ENCODE measurements at regions not wholly inside any gene's neighbourhood (a gene's known extent, or its start where the extent isn't known, plus 50 kb on each side); places are given as distances from the start of the nearest gene placed in this dataset.
A peak's percentile ranks its signal among the peaks of the same experiment; 100 is the strongest.
"Not testable (repeated sequence)": the region's sequence is repeated elsewhere in the genome, so short reads cannot be mapped to it uniquely, and the experiment has no call there.

DNA sequence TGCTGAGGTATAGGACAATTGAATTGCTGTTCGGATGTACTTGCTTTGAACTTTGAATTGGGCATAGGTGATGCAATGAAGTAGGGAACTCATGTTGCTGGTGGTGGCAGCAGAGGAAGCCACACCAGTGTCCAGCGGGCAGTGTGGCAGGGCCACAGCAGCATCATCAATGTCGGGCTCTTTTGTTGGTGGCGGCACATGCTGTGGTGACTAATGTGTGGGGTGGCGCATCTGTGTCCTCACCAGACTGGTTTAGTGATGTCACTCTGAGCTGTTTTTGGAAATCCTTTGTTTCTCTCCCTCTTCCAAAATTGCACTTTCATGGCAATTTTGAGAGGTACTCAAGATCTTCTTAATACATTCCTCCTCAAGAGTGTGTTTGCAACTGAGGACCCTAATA, 187.6 kb downstream of the ETNK1 start:
- no peak for DNase-seq

GRCh38 chr12:22821985-22822384, 197.0 kb downstream of the ETNK1 start:
- DNase-seq = no peak

GRCh38 chr12:22826026-22826425, 201.1 kb downstream of the ETNK1 start:
- DNase-seq = no peak

DNA sequence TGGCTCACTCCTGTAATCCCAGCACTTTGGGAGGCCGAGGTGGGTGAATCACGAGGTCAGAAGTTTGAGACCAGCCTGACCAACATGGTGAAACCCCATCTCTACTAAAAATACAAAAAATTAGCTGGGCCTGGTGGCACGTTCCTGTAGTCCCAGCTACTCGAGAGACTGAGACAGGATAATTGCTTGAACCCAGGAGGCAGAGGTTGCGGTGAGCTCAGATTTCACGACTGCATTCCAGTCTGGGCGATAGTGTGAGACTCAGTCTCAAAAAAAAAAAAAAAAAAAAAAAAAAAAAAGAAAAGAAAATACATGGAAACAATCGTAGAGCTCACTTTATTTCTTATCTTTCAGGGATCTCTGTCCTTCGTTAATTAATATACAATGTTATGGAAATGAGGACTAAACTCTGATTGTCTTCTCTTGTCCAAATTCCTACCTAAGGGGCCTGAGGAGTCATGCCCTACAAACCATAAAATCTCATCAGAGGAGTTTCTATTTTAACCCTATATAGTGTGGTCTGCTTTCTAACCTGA, 201.5 kb downstream of the ETNK1 start:
- DNase-seq = not testable (repeated sequence)

DNA sequence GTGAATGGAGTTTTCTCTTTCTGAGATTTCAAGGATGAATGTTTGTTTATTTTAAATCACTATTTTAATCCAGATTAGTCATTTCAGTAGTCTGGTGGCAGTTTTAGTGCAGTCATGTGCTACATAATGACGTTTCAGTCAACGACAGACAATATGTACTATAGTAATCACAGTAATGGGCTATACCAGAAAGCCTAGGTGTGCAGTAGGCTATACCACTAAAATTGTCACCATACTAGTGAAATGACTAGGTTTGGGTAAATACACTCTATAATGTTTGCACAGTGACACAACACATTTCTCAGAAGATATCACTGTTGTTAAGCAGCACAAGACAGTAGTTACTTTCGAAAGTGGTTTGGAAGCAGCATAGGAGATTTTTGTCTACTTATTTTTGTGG, 203.1 kb downstream of the ETNK1 start:
- no peak for DNase-seq

DNA sequence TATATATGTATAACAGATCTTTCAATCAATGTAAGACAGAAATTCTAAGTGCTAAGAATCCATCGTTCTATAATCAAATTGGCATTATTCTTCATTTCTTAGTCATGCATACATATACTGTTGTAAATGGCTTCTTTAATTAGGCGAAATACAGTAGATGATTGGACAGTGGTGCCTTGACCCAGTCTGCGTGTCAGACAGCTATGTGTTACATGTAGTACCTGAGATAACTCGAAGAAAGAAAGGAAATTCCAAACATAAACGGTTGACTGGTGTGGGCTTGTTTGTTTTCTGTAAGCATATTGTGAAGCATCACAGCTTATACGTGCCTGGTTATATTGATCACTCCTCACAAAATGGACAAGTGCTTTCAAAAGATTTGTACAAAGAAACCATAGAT, 210.5 kb downstream of the ETNK1 start:
- no peak for DNase-seq

DNA sequence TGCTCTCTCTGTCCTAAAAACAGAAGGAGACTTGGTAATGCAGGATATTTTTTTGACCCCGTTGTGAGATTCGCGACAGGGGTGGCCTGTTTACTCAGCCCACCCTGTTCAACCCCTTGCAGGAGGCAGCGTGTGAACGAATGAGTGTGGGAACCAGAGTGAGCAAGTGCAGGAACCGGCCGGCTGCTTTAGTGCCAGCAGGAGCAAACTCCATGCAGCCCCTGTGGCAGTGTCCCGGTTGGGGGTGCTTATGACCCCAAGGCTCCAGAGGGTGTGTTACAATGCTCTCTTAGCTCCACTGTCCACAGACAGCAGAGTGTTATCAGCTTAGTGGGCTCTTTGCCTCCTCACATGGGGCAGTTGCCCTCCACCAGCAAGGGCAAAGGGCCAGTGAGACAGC, 225.2 kb downstream of the ETNK1 start:
- DNase-seq = no peak

DNA sequence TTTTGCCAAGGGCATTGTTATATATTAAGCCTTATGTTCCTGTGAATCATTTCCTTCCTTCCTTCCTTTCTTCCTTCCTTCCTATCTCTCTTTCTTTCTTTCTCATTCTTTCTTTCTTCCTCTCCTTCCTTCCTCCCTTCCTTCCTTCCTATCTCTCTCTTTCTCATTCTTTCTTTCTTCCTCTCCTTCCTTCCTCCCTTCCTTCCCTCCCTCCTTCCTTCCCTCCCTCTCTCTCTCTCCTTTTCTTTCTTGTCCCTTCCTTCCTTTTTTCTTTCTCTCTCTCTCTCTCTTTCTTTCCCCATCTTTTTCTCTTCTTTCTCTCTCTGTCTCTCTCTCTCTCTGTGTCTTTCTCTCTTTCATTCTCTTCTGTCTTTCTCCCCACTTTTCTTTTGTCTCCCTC, 226.6 kb downstream of the ETNK1 start:
- no peak for DNase-seq

- no peak for DNase-seq
Observed at GRCh38 chr12:22855456-22855855, 230.5 kb downstream of the ETNK1 start.

DNA sequence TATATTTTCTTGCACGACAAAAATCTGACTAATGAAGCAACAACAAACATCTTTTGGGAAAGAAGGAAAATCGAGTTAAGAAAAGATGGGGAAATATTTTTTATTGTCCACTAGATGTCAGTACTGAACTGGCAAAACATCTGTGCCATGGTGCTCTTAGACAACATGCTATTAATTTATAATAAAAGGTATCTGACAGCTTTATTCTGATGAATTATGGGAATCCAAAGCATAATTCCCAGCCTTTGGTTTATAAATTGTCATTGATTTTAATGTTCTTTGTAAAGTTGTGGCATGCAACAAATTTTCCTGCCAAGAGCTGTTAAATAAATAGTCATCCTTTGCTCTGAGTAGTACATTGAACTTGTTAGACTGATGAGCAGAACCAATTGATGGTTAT, 231.2 kb downstream of the ETNK1 start:
- DNase-seq = peak; percentile 22

DNA sequence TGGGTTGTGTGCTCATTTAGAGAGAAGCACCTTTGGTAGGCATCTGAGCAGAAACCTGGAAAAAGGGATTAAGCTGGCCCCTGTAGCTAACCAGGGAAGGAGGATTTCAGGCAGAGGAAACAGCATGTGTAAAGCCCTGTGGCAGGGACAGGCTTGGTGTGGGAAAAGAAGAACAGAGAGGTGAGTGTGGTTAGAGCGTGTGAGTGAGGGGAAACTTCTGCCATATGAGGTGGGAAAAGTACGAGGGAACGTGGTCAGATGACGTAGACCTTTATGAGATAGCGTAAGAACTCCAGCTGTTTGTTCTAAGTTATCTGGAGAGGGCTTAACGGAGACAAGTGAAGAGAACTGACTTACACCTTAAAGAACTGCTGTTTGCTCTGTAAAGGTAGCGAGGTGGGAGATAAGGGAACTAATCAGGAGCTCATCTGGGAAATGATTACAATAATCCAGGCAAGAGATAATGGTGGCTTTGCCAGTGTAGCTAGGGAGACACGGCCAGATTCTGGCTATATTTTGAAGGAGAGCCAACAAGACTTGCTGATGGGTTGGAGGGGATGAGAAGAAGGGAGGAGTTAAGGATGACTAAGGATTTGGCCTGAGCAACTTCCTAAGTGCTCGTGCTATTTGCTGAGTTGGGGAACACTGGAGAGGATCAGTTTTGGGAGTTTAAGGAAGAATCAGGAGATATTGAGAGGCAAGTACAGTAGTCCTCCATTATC, 234.0 kb downstream of the ETNK1 start:
- no peak for DNase-seq

- DNase-seq = no peak
Observed at GRCh38 chr12:22860926-22861325, 236.0 kb downstream of the ETNK1 start.

DNA sequence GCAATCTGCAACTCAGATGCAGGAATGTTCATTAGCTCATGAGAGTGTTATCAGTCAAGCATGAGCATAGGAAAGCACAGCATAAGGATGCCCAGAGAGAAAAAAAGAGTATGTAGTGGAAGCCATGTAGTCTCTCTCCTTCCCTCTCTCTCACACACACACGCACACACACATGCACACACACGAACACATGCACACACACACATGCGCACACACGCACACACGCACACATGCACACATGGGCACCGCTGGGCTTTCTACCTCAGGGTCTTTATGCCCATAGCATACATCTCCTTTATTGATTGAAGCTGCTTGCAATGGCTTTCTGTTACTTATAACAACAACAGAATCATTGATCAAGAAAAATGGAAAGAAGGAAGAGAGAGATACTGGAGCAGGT, 240.9 kb downstream of the ETNK1 start:
- no peak for DNase-seq

DNA sequence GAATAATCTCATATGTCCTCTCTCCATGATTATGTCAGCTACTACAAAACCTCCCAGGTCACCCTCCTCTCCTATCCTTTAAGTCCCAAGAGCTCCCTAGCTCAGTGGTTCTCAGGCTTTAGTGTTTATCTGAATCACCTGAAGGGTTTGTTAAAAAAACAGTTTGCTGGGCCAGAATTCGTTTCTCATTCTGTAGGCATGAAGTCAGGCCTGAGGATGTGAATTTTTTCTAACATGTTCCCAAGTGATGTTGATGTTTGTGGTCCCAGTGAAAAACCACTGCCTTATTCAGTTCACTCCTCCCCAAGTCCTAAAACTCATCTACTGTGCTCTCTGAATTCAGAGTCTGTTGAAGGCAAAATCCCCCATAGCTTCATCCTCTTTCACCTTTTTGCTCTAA, 241.4 kb downstream of the ETNK1 start:
- no peak for DNase-seq

DNA sequence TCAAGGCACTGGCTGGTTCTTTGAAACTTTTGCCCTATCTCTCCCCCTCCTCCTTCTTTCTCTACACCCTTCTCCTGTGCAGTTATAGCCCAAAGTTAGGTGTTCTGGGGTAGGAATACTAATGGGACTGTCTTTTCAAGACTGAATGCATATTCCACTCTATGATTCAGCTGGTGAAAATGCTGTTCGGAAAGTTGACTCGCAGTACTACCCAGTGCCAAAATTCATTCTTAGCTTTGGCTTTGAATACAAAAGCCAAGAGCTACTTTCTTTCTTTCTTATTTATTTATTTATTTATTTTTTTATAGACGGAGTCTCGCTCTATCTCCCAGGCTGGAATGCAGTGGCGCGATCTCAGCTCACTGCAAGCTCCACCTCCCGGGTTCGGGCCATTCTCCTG, 249.2 kb downstream of the ETNK1 start:
- no peak for DNase-seq

- no peak for DNase-seq
Observed at GRCh38 chr12:22876262-22876661, 251.3 kb downstream of the ETNK1 start.

DNA sequence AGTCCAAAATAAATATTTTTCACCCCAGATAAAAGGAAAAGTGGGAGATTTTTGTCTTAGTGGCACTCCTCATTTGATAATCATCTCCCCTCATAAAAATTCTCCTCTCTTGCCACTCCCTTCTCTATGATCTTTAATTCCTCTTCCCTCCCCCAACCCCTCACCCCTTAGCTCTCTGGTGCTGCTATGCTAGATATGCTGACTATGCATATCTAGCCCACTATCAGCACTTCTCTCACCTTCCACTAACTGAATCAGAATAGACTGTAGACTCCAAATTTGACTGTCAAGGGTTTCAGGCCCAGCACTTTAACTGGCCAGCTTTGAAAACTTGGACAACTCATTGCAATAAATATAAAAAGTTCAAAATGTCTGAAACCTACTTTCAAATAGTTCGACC, 254.2 kb downstream of the ETNK1 start:
- no peak for DNase-seq

DNA sequence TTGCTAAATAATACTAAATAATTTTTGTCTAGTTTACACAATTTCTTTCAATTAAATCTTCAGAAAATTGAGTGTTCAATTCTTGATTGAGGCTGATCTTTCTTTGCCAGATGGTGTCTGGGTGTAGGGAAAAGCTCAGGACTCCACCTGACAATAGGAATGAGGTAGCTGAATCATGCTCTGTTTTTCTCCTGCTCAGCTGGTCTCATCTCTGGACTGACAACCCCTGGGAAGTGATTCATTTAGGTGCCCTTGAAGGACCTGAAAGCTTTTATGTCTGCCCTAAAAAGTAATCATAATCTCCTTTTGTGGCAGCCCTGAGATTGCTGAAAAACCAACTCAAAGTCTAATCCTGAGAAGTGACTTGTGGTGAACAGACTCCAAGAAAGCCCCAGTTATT, 255.4 kb downstream of the ETNK1 start:
- no peak for DNase-seq

- no peak for DNase-seq
Observed at GRCh38 chr12:22880807-22881206, 255.8 kb downstream of the ETNK1 start.

GRCh38 chr12:22881878-22882385, 257.0 kb downstream of the ETNK1 start:
- DNase-seq = peak; percentile 32

DNA sequence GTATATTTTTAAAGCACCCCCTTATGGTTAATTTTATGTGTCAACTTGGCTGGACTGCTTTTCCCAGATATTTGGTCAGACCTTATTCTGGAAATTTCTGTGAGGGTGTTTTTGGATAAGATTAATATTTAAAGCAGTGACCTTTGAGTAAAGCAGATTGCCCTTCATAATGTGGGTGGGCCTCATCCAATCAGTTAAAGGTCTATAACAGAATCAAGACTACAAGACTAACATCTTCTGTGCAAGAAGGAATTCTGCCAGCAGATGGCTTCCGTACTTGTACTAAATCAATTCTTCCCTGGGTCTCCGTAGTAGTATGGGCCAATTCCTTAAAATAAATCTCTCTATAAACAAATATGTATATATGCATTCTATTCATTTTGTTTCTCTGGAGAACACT, 257.6 kb downstream of the ETNK1 start:
- DNase-seq = no peak

GRCh38 chr12:22893878-22894277, 268.9 kb downstream of the ETNK1 start:
- no peak for DNase-seq

DNA sequence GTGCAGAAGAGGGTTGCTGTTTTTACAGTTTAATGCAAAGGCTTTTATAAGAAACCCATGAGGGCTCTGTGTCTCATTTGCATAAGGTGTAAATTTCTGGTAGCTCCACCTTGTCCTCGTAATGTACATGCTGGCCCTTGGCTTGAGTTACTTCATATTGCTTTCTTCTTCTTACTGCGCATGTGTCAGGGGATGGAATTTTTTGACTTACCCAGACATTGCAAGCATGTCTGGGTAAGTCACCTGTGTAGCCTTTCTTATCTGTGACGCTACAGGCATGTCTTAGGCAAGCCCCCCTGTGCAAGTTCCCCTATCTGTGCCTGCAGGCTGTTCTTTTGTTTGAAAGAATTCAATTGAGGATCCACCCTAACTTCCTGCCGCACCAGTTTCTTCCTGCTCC, 274.2 kb downstream of the ETNK1 start:
- no peak for DNase-seq

- no peak for DNase-seq
Observed at GRCh38 chr12:22900401-22900800, 275.4 kb downstream of the ETNK1 start.

GRCh38 chr12:22904485-22904884, 279.5 kb downstream of the ETNK1 start:
- no peak for DNase-seq

All from inflammatory macrophage treated with lipopolysaccharide for 4 hours (primary cell).